WTC11 (cell line): ENCODE measurements at regions not wholly inside any gene's neighbourhood (a gene's known extent, or its start where the extent isn't known, plus 50 kb on each side); places are given as distances from the start of the nearest gene placed in this dataset.

Experiments
- ATAC-seq: fragments of 200-7000 bp; cut with Tn5 transposase; 2 replicates; pipeline ENCODE4 v1.10.0; 2021; ENCODE audit warnings: mild to moderate bottlenecking, moderate library complexity
- CTCF ChIA-PET: fragments of 300-600 bp; sonication (Branson Sonifier 250); formaldehyde crosslinking; loops from one replicate; lab custom pipeline; 2021; ENCODE audit warnings: antibody characterized with exemption; lab: Charles Lee
- POLR2A ChIA-PET: fragments of 350-600 bp; sonication (Branson Sonifier 250); formaldehyde crosslinking; loops from one replicate; lab custom pipeline; 2021; ENCODE audit warnings: antibody characterized with exemption; lab: Charles Lee
- DNase-seq: peaks from one replicate; pipeline ENCODE4 v3.0.0; 2021; ENCODE audit warnings: low spot score
- H3K27ac Mint-ChIP-seq: 2 replicates; pipeline ENCODE4 v1.8.0; 2021; ENCODE audit warnings: mixed read lengths
- H3K27me3 Mint-ChIP-seq: 2 replicates; pipeline ENCODE4 v1.8.0; 2021; ENCODE audit warnings: low read depth, mild to moderate bottlenecking, moderate library complexity, mixed read lengths
- H3K36me3 Mint-ChIP-seq: 2 replicates; pipeline ENCODE4 v1.8.0; 2021; ENCODE audit warnings: mixed read lengths
- H3K4me1 Mint-ChIP-seq: 2 replicates; pipeline ENCODE4 v1.8.0; 2022; ENCODE audit warnings: mixed read lengths
- H3K4me3 Mint-ChIP-seq: 2 replicates; pipeline ENCODE4 v1.8.0; 2021; ENCODE audit warnings: mild to moderate bottlenecking, moderate library complexity, mixed read lengths
- H3K9me3 Mint-ChIP-seq: 2 replicates; pipeline ENCODE4 v1.8.0; 2021; ENCODE audit warnings: mixed read lengths
- ATF3 ChIP-seq: sonication (generic); formaldehyde crosslinking; conservative IDR thresholded peaks from 2 replicates; pipeline ENCODE4 v1.8.1; 2022; ENCODE audit warnings: mild to moderate bottlenecking, missing genetic modification reagents
- ETV6 ChIP-seq: sonication (generic); formaldehyde crosslinking; IDR thresholded peaks from 2 replicates; pipeline ENCODE4 v1.8.1; 2022; ENCODE audit warnings: mild to moderate bottlenecking, missing genetic modification reagents
- IRF1 ChIP-seq: sonication (generic); formaldehyde crosslinking; IDR thresholded peaks from 2 replicates; pipeline ENCODE4 v1.8.0; 2023; ENCODE audit warnings: missing genetic modification reagents
- IRF2 ChIP-seq: sonication (generic); formaldehyde crosslinking; IDR thresholded peaks from 2 replicates; pipeline ENCODE4 v1.8.0; 2022; ENCODE audit warnings: low read depth, missing genetic modification reagents, borderline replicate concordance
- JAZF1 ChIP-seq: fragments of 250-450 bp; sonication (Bioruptor Pico); IDR thresholded peaks from 2 replicates; pipeline ENCODE4 v1.9.0; 2021; ENCODE audit warnings: moderate library complexity, mild to moderate bottlenecking, inconsistent platforms
- KAT7 ChIP-seq: sonication (generic); formaldehyde crosslinking; IDR thresholded peaks from 2 replicates; pipeline ENCODE4 v1.8.1; 2023; ENCODE audit warnings: missing genetic modification reagents, mild to moderate bottlenecking, borderline replicate concordance
- OVOL2 ChIP-seq: fragments of 250-450 bp; sonication (Bioruptor Pico); IDR thresholded peaks from 2 replicates; pipeline ENCODE4 v1.9.0; 2021; ENCODE audit warnings: mild to moderate bottlenecking, borderline replicate concordance
- SMAD4 ChIP-seq: sonication (generic); formaldehyde crosslinking; IDR thresholded peaks from 2 replicates; pipeline ENCODE4 v1.8.0; 2022; ENCODE audit warnings: mild to moderate bottlenecking, missing genetic modification reagents
- SOX15 ChIP-seq: fragments of 250-450 bp; sonication (Bioruptor Pico); IDR thresholded peaks from 2 replicates; pipeline ENCODE4 v1.9.0; 2021; ENCODE audit warnings: mild to moderate bottlenecking
- USF2 ChIP-seq: sonication (generic); formaldehyde crosslinking; IDR thresholded peaks from 2 replicates; pipeline ENCODE4 v1.8.1; 2023; ENCODE audit warnings: mild to moderate bottlenecking, missing genetic modification reagents, moderate library complexity
- ZBTB21 ChIP-seq: sonication (generic); formaldehyde crosslinking; IDR thresholded peaks from 2 replicates; pipeline ENCODE4 v1.8.1; 2023; ENCODE audit warnings: mild to moderate bottlenecking, missing genetic modification reagents, borderline replicate concordance
- ZNF425 ChIP-seq: fragments of 250-450 bp; sonication (Bioruptor Pico); conservative IDR thresholded peaks from 2 replicates; pipeline ENCODE4 v1.9.0; 2021; ENCODE audit warnings: mild to moderate bottlenecking
- TF ChIP-seq, protein P1 (sequence below): fragments of 250-450 bp; sonication (Bioruptor Pico); IDR thresholded peaks from 2 replicates; pipeline ENCODE4 v1.8.0; 2021; ENCODE audit warnings: mild to moderate bottlenecking
- TF ChIP-seq, protein P2 (sequence below): sonication (generic); formaldehyde crosslinking; IDR thresholded peaks from 2 replicates; pipeline ENCODE4 v1.8.0; 2022; ENCODE audit warnings: mild to moderate bottlenecking, missing genetic modification reagents
- TF ChIP-seq, protein P3 (sequence below): sonication (generic); formaldehyde crosslinking; IDR thresholded peaks from 2 replicates; pipeline ENCODE4 v1.8.1; 2023; ENCODE audit warnings: mild to moderate bottlenecking, moderate library complexity, missing genetic modification reagents

DNA sequence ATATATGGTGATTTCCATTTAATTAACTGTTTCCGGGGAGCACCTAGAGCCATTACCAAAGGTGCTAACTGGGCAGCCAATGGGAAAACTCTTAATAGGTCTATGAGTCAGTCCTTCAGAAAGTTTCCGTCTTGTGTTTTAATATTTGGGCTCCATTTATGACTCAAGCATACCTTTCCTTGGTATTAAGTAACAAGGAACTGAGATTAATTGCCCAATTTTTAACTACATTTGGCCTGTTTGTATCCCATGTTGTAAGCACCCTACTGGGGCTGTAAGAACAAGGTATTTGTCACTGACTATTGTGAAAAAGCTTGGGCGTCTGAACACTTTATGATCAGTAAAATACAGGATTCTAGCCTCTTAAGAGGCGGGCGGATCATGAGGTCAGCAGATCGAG is 62.8 kb upstream of the FOXN3 start:
- ATAC-seq = no peak
- Mint-ChIP-seq H3K36me3 (peaks cover 9% of the 10 kb centered on the region), H3K9me3 (no peaks in the 10 kb centered on the region), H3K4me1 (peaks cover 21% of the 10 kb centered on the region), H3K4me3 (no peak overlapping the region), H3K27ac (no peak overlapping the region), H3K27me3 (no peaks in the 10 kb centered on the region)
- no peak for DNase-seq
- TF ChIP-seq ATF3 (CRISPR knock-in tag) (no peak), SOX15 (CRISPR knock-in tag) (no peak), SMAD4 (no peak), IRF2 (CRISPR knock-in tag) (no peak), JAZF1 (CRISPR knock-in tag) (no peak), ZBTB21 (CRISPR knock-in tag) (no peak), ETV6 (no peak), USF2 (CRISPR knock-in tag) (no peak), ZNF425 (CRISPR knock-in tag) (no peak), OVOL2 (CRISPR knock-in tag) (no peak)
- TF ChIP-seq, protein P1, sequence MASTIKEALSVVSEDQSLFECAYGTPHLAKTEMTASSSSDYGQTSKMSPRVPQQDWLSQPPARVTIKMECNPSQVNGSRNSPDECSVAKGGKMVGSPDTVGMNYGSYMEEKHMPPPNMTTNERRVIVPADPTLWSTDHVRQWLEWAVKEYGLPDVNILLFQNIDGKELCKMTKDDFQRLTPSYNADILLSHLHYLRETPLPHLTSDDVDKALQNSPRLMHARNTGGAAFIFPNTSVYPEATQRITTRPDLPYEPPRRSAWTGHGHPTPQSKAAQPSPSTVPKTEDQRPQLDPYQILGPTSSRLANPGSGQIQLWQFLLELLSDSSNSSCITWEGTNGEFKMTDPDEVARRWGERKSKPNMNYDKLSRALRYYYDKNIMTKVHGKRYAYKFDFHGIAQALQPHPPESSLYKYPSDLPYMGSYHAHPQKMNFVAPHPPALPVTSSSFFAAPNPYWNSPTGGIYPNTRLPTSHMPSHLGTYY (CRISPR knock-in tag) = no peak
- TF ChIP-seq, protein P2, sequence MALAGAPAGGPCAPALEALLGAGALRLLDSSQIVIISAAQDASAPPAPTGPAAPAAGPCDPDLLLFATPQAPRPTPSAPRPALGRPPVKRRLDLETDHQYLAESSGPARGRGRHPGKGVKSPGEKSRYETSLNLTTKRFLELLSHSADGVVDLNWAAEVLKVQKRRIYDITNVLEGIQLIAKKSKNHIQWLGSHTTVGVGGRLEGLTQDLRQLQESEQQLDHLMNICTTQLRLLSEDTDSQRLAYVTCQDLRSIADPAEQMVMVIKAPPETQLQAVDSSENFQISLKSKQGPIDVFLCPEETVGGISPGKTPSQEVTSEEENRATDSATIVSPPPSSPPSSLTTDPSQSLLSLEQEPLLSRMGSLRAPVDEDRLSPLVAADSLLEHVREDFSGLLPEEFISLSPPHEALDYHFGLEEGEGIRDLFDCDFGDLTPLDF (CRISPR knock-in tag) = no peak
- CTCF ChIA-PET = no interaction called here
- POLR2A ChIA-PET = no interaction called here

DNA sequence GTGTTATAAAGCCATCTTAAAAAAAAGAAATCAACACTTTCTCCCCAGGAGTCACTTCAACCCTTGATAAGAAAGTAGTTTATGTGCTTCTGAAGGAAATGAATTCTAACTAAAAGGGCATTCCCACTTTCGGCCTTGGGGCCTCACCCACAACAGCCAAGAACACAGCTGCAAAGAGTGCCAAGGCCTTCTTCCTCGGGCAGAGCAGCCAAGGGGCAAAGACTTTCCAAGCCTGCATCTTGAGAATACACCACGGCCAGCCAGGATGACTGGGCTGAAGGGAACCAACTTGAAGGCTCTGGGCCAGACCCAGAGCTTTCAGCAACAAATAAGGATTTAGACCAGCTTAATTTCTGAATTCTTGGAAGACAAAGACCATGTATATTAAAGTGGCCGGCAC is 60.4 kb upstream of the FOXN3 start:
- Mint-ChIP-seq H3K4me1 (peaks cover 21% of the 10 kb centered on the region), H3K27me3 (no peaks in the 10 kb centered on the region), H3K9me3 (peaks cover 7% of the 10 kb centered on the region; the same call in 1 of the 2 replicates), H3K27ac (peak overlapping the region; percentile 4; the same call in 1 of the 2 replicates), H3K36me3 (peaks cover 13% of the 10 kb centered on the region), H3K4me3 (no peak overlapping the region)
- DNase-seq (no peak), ATAC-seq (no peak)
- ChIA-PET POLR2A (interaction anchor here (0.8 kb wide), 1 partner anchor 14 kb away, joined by 3 read pairs; no protein-coding TSS in a partner anchor), CTCF (interaction anchor here (0.8 kb wide), 1 partner anchor 12 kb away, joined by 3 read pairs; no protein-coding TSS in a partner anchor)
- no peak for TF ChIP-seq IRF1 (CRISPR knock-in tag)
- TF ChIP-seq KAT7 (CRISPR knock-in tag) = no peak
- TF ChIP-seq, protein P3, sequence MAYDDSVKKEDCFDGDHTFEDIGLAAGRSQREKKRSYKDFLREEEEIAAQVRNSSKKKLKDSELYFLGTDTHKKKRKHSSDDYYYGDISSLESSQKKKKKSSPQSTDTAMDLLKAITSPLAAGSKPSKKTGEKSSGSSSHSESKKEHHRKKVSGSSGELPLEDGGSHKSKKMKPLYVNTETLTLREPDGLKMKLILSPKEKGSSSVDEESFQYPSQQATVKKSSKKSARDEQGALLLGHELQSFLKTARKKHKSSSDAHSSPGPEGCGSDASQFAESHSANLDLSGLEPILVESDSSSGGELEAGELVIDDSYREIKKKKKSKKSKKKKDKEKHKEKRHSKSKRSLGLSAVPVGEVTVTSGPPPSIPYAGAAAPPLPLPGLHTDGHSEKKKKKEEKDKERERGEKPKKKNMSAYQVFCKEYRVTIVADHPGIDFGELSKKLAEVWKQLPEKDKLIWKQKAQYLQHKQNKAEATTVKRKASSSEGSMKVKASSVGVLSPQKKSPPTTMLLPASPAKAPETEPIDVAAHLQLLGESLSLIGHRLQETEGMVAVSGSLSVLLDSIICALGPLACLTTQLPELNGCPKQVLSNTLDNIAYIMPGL (CRISPR knock-in tag) = no peak
